ENCODE measurements at regions not wholly inside any gene's neighbourhood (a gene's known extent, or its start where the extent isn't known, plus 50 kb on each side); places are given as distances from the start of the nearest gene placed in this dataset.

DNA sequence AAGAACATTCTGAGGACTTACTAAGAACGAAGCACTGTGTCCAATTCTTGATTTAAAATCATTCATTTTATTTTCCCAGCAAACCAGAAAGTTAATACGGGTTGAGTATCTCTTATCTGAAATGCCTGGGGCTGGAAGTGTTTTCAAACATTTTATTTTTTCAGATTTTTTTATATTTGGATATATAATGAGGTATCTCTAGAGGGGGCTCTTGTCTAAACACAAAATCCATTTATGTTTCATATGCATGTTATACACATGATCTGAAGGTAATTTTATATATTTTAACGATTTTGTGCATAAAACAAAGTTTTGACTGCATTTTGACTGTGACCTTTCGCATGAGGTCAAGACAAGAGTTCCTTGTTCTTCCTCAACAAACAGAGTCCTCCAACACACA, 320.9 kb downstream of the ASMT start:
- Histone ChIP-seq H3K36me3 (ENCODE audit: insufficient read depth, low read length) (no peaks in the 10 kb centered on the region), H3K9me3 (ENCODE audit: insufficient read depth, low read length, severe bottlenecking) (no peaks in the 10 kb centered on the region), H3K4me1 (ENCODE audit: insufficient read depth, low read length) (no peaks in the 10 kb centered on the region), H2AFZ (ENCODE audit: low read depth, low read length) (no peak overlapping the region), H3K27me3 (ENCODE audit: insufficient read depth, low read length, poor library complexity) (no peaks in the 10 kb centered on the region), H3K27ac (ENCODE audit: low read length) (no peak overlapping the region), H4K20me1 (ENCODE audit: insufficient read depth, low read length) (no peaks in the 10 kb centered on the region), H3K9ac (ENCODE audit: low read depth, low read length) (no peak overlapping the region), H3K4me2 (ENCODE audit: insufficient read depth, low read length) (no peak overlapping the region), H3K79me2 (ENCODE audit: insufficient read depth, low read length) (no peaks in the 10 kb centered on the region), H3K4me3 (ENCODE audit: low read depth in 1 of 2, low read length in 2 of 2) (no peak overlapping the region)
- TF ChIP-seq, protein P1, sequence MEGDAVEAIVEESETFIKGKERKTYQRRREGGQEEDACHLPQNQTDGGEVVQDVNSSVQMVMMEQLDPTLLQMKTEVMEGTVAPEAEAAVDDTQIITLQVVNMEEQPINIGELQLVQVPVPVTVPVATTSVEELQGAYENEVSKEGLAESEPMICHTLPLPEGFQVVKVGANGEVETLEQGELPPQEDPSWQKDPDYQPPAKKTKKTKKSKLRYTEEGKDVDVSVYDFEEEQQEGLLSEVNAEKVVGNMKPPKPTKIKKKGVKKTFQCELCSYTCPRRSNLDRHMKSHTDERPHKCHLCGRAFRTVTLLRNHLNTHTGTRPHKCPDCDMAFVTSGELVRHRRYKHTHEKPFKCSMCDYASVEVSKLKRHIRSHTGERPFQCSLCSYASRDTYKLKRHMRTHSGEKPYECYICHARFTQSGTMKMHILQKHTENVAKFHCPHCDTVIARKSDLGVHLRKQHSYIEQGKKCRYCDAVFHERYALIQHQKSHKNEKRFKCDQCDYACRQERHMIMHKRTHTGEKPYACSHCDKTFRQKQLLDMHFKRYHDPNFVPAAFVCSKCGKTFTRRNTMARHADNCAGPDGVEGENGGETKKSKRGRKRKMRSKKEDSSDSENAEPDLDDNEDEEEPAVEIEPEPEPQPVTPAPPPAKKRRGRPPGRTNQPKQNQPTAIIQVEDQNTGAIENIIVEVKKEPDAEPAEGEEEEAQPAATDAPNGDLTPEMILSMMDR (IDR thresholded peaks at IDR 0.05; ENCODE audit: borderline replicate concordance, extremely low read depth, low read length, poor library complexity, severe bottlenecking), result peak; percentile 7
- no peak for TF ChIP-seq EZH2 (IDR thresholded peaks at IDR 0.05; ENCODE audit: borderline replicate concordance, low read depth, low read length, severe bottlenecking)
- ATAC-seq (ENCODE audit: insufficient read depth, low read depth) (no peak), DNase-seq (no peak)

DNA sequence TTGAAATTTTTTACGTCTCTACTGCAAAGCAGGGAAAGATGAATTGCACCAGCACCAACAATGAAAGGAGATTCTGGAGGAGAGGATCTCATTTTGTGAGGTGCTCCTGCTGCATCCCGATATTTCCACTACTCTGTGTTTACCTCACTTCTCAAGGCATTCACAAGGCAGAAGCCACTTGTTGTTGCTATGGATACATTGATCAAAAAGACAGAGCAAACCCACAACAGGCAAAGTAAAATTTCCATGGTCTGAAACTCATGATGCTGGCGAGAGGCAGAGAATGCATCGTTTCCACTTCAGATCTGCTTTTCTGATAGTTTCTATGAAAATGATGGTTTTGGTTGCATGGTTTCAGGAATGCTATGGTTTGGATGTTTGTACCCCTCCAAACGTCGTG, 323.3 kb downstream of the ASMT start:
- no peaks in the 10 kb centered on the region for H4K20me1 ChIP-seq (ENCODE audit: insufficient read depth, low read length)
- H3K27ac ChIP-seq (ENCODE audit: low read length), result no peak overlapping the region
- H3K9ac ChIP-seq (ENCODE audit: low read depth, low read length), result no peak overlapping the region
- no peak for TF ChIP-seq EZH2 (IDR thresholded peaks at IDR 0.05; ENCODE audit: borderline replicate concordance, low read depth, low read length, severe bottlenecking)
- TF ChIP-seq, protein P1 (IDR thresholded peaks at IDR 0.05; ENCODE audit: borderline replicate concordance, extremely low read depth, low read length, poor library complexity, severe bottlenecking), result no peak
- H3K36me3 ChIP-seq (ENCODE audit: insufficient read depth, low read length), result no peaks in the 10 kb centered on the region
- DNase-seq, result no peak
- H3K79me2 ChIP-seq (ENCODE audit: insufficient read depth, low read length), result no peaks in the 10 kb centered on the region
- no peaks in the 10 kb centered on the region for H3K27me3 ChIP-seq (ENCODE audit: insufficient read depth, low read length, poor library complexity)
- H3K4me2 ChIP-seq (ENCODE audit: insufficient read depth, low read length), result no peak overlapping the region
- no peak overlapping the region for H2AFZ ChIP-seq (ENCODE audit: low read depth, low read length)
- no peaks in the 10 kb centered on the region for H3K9me3 ChIP-seq (ENCODE audit: insufficient read depth, low read length, severe bottlenecking)
- no peak overlapping the region for H3K4me3 ChIP-seq (ENCODE audit: low read depth in 1 of 2, low read length in 2 of 2)
- ATAC-seq (ENCODE audit: insufficient read depth, low read depth), result no peak
- H3K4me1 ChIP-seq (ENCODE audit: insufficient read depth, low read length), result no peaks in the 10 kb centered on the region

- TF ChIP-seq, protein P1 (IDR thresholded peaks at IDR 0.05; ENCODE audit: borderline replicate concordance, extremely low read depth, low read length, poor library complexity, severe bottlenecking), result no peak
- TF ChIP-seq EZH2 (IDR thresholded peaks at IDR 0.05; ENCODE audit: borderline replicate concordance, low read depth, low read length, severe bottlenecking), result no peak
Measured at GRCh38 chrX:1941321-1941720, 326.5 kb downstream of the ASMT start.

DNA sequence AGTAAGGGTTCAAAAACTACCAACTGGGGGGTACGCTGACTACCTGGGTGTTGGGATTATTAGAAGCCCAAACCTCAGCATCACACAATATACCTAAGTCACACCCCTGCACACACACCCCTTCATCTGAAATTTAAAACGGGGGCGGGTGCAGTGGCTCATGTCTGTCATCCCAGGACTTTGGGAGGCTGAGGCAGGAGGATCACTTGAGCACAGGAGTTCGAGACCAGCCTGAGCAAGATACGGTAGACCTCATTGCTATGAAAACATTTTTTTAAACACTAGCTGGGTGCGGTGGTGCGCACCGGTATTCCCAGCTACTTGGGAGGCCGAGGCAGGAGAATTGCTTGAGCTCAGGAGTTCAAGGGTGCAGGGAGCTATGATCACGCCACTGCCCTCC, 331.0 kb downstream of the ASMT start:
- no peak overlapping the region for H2AFZ ChIP-seq (ENCODE audit: low read depth, low read length)
- ATAC-seq (ENCODE audit: insufficient read depth, low read depth), result no peak
- no peak overlapping the region for H3K4me3 ChIP-seq (ENCODE audit: low read depth in 1 of 2, low read length in 2 of 2)
- TF ChIP-seq, protein P1 (IDR thresholded peaks at IDR 0.05; ENCODE audit: borderline replicate concordance, extremely low read depth, low read length, poor library complexity, severe bottlenecking), result no peak
- TF ChIP-seq EZH2 (IDR thresholded peaks at IDR 0.05; ENCODE audit: borderline replicate concordance, low read depth, low read length, severe bottlenecking), result no peak
- H3K27ac ChIP-seq (ENCODE audit: low read length), result no peak overlapping the region
- no peaks in the 10 kb centered on the region for H4K20me1 ChIP-seq (ENCODE audit: insufficient read depth, low read length)
- DNase-seq, result no peak
- H3K4me2 ChIP-seq (ENCODE audit: insufficient read depth, low read length), result no peak overlapping the region
- no peaks in the 10 kb centered on the region for H3K4me1 ChIP-seq (ENCODE audit: insufficient read depth, low read length)
- H3K9me3 ChIP-seq (ENCODE audit: insufficient read depth, low read length, severe bottlenecking), result no peaks in the 10 kb centered on the region
- no peaks in the 10 kb centered on the region for H3K27me3 ChIP-seq (ENCODE audit: insufficient read depth, low read length, poor library complexity)
- no peaks in the 10 kb centered on the region for H3K36me3 ChIP-seq (ENCODE audit: insufficient read depth, low read length)
- no peak overlapping the region for H3K9ac ChIP-seq (ENCODE audit: low read depth, low read length)
- no peaks in the 10 kb centered on the region for H3K79me2 ChIP-seq (ENCODE audit: insufficient read depth, low read length)

More at GRCh38 chrX:1941321-1941720, 326.5 kb downstream of the ASMT start:
- H3K27ac ChIP-seq (ENCODE audit: low read length), result no peak overlapping the region
- no peaks in the 10 kb centered on the region for H3K36me3 ChIP-seq (ENCODE audit: insufficient read depth, low read length)
- no peak for DNase-seq
- no peaks in the 10 kb centered on the region for H3K4me1 ChIP-seq (ENCODE audit: insufficient read depth, low read length)
- ATAC-seq (ENCODE audit: insufficient read depth, low read depth), result no peak
- no peaks in the 10 kb centered on the region for H3K27me3 ChIP-seq (ENCODE audit: insufficient read depth, low read length, poor library complexity)
- H4K20me1 ChIP-seq (ENCODE audit: insufficient read depth, low read length), result no peaks in the 10 kb centered on the region
- no peaks in the 10 kb centered on the region for H3K79me2 ChIP-seq (ENCODE audit: insufficient read depth, low read length)
- no peak overlapping the region for H3K4me3 ChIP-seq (ENCODE audit: low read depth in 1 of 2, low read length in 2 of 2)
- H3K9me3 ChIP-seq (ENCODE audit: insufficient read depth, low read length, severe bottlenecking), result no peaks in the 10 kb centered on the region
- no peak overlapping the region for H2AFZ ChIP-seq (ENCODE audit: low read depth, low read length)
- H3K4me2 ChIP-seq (ENCODE audit: insufficient read depth, low read length), result no peak overlapping the region
- no peak overlapping the region for H3K9ac ChIP-seq (ENCODE audit: low read depth, low read length)
